GM21825 (cell line): ENCODE measurements at regions not wholly inside any gene's neighbourhood (a gene's known extent, or its start where the extent isn't known, plus 50 kb on each side); places are given as distances from the start of the nearest gene placed in this dataset.

ENCODE experiments used
- ATAC-seq: cut with Tn5 transposase; IDR thresholded peaks from one replicate; pipeline ENCODE4 v1.9.1; 2021; ENCODE audit warnings: mild to moderate bottlenecking, moderate library complexity; ENCODE audit not compliant: unreplicated experiment

DNA sequence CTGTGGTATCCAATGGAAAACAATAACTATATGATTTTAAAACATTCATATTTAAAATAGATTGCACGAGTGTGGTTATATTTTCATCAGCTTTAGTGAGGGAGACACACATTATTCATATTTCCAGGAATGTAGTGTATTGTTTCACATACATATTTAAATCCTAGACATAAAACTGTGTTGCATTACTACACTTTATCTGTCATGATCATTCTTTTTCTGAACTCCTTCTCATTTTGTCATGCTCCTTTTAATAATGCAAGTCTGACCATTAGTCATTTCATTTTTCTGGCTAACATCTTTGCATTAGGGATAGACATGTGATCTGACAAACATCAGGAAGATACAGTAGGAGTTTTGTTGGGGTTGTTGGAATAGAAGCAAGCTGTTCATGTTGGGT is 1382.7 kb downstream of the PCDH7 start:
- no peak for ATAC-seq

DNA sequence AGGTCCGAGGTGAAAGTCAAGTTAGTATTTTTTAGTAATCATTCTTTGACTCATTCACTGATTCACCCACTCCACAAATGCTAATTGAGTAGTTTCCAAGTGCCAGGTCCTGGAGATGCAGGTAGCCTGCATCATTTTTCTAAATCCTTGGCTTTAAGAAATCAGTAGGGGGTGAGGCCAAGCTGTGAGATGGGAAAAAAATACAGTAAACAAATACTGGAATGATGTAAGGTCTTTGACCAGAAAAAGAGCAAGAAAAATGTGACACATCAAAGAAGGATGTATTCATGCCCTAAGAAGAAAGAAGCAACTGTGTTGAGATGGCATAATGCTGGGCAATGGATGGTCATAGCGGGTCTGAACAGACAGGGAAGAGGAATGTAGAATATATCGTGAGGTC is 1386.6 kb downstream of the PCDH7 start:
- no peak for ATAC-seq

DNA sequence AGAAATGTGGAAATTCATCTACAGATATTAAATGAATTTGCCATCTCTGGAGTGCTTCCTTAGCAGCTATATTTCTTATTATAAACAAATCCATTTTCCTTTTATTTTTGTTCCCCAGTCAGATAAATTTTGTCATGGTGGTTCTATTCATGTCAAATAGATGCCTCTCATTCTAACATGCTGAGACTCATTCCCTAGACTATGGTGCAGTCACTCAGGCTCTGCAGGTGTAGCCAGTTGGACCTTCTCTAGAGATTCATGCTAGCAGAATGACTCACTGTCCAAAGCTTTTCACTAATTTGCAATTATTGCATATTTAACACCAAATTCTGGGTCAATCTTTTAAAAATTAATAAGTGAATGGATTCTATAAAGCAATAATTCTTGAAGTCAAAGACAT is 1392.7 kb downstream of the PCDH7 start:
- no peak for ATAC-seq

DNA sequence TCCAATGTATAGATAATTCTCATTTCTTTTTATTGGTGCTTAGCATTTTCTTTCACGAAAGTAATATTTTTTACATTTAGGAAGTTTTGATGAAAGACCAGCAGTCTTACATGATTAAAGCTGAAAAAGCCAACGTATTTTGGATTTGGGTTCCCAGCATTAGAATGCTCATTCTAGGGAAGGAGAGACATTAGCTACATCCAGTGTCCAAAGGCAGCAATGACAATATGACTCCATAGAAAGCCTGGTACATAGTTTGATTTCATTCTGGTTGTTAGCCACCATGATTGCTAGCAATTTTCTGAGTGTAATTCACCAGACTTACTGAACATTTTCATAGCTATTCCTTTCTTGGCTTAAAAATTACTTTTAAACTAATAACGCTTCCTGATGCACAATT is 1397.5 kb downstream of the PCDH7 start:
- no peak for ATAC-seq

DNA sequence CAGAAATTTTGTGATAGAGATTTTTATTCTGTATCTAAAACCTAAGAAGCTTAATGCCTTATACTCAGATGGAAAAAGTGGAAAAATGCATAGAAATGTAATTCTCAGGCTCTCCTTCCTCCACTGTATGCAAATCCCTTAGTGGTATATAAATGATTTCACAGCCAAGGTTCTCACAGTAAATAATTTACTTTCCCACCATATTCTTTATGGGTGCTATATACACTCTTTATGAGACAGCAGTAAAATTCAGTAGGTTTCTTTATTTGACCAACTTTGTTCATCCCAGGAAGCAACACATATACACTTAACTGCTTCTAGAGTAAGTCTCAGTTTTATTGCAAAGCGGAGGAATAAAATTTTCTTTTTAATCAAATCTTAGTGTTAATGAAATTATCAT is 1399.7 kb downstream of the PCDH7 start:
- no peak for ATAC-seq

DNA sequence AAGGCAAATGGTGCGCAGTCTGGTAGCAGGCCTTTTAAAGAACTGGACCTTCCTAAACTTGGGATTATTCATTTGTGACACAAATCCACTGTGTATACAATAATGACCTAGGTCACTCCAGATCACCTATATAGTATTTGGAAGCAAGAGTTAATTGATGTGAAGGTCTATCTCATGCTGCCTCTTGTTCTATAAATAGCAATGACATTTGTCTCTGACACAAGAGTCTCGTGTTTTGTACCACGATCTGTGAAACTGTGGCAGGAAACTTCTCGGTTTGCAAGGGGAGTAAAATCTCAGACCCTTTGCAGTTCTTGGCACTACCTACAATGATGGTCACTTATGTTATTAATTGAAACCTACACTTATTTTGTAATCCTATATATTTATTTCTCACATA is 1408.4 kb downstream of the PCDH7 start:
- no peak for ATAC-seq

DNA sequence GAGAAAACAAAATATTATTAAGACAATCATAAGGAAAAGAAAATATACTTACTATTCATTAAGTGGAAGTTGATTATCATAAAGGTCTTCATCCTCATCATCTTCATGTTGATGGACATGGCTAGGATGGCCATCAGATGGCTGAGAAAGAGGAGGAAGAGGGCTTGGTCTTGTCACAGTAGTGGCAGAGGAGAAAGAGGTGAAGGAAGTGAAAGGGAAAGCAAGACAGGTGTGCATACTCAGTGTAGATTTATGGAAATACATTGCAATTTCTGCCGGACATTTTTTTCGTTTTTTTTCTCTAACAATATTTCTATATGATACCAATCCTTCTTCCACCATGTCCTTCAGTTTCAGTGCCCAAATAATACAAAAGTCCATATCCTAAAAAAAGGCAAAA is 1409.8 kb downstream of the PCDH7 start:
- no peak for ATAC-seq

DNA sequence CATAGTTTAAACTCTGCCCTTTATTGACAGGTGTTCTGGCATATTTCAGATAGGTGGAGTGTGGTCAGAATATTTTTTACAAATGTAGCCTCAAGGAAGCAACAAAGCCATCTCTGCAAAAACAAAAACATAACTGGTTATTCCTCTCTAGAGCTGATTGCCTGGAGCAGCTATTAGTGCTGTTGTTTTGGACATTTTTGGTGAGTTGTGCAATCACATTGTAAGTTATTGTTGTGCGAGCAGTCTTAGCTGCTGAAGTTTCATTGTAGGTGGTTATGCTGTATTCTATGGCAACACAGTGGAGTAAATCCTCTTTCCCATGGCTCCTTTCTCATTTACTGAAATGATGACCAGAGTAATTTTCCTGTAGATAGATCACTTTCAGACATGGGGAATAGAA is 1413.0 kb downstream of the PCDH7 start:
- ATAC-seq, result no peak

DNA sequence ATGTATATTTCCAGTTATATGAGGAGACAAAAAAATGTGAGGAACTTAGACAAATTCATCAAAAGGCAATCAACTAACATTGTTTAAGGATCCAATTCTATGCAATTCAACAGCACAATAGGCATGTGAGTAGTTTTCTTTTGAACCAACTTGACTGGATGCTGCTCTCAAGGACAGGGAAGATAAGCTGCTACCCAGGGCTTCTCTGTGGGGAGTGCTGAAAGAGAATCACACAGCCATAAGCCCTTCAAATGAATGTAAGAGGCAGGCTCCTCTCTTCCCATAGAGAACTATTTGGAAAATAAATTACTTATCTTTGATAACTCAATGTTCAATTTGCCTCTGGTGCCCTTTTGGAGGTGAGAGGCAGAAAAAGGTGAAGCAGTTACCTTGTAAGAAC is 1413.6 kb downstream of the PCDH7 start:
- no peak for ATAC-seq

DNA sequence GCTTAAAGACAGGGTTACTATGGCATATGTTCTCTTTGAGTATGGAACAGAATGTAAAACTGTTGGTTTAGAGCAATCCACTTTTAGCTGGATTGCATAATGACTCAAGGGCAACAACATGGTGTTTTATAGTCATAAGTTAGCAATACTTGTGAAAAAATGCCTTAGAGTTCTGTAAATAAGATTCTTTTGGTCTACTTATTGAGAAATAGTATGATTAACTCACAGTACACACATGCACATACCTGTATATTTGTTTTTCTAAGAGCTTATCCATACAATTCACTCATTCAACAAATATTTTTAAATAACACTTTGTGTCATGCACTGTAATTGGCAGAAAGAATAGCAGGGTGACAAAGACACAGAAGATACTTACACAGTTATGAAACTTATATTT is 1415.5 kb downstream of the PCDH7 start:
- no peak for ATAC-seq

DNA sequence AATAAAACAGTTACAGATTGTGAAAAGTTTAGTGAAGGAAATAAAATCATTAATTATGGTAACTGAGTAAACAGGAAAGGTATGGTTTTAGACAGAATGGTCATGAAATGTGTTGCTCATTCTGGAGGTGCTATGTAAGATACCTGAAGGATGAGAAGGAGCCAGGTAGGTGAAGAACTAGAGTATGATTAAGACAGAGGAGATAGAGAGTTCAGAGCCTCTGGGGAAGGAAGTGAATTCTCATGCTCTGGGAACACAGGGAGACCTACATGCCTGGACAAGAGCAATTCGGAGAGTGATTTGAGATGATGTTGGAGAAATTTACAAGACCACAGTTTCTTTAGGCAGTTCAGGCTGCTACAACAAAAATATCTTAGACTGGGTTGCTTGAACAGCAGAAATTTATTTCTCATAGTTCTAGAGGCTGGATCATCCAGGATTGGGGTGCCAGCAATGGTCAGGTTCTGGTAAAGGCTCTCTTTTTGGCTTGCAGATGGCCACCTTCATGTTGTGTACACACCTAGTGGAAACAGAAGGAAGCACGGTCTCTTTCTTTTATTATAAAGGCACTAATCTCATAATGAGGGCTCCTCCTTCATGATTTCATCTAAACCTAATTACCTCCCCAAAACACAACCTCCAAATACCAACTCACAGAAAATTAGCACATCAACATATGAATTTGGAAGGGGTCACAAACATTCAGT is 1416.1 kb downstream of the PCDH7 start:
- no peak for ATAC-seq

DNA sequence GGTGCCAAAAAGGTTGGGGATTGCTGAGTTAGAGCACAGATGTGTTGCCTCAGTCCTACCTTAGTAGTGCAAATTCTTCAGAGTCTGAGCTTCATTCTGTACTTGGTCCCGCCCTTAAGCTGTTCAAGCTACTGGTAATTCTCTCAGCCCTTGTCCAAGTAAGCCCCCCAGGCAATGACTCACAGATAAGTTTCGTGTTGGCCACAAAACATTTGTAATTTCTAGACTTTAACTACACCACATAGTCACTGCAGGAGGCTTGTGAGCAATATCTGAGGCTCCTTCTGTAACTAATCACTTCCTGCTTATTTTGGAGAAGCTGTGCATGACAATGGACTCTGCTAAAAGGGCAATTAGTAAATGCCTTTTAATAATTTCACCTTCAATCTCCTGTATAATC is 1420.5 kb downstream of the PCDH7 start:
- ATAC-seq, result no peak

DNA sequence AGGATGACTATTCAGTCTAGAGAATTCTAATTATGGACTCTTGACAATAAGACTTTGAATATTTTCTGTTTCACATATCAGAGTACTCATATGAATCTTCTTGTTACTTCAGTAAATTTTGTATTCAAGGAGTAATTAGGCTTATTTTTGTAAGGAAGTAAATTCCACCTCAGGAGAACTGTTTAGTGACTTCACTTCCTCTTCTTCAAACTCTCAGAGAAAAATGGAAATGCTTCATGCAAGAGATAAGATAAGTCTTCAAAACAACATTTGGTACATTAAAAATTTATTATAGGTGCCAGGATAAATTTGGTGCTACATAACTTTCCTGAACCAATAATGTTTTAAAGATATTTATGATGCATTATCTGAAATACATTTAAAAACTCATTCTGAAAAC is 1421.9 kb downstream of the PCDH7 start:
- ATAC-seq, result no peak

DNA sequence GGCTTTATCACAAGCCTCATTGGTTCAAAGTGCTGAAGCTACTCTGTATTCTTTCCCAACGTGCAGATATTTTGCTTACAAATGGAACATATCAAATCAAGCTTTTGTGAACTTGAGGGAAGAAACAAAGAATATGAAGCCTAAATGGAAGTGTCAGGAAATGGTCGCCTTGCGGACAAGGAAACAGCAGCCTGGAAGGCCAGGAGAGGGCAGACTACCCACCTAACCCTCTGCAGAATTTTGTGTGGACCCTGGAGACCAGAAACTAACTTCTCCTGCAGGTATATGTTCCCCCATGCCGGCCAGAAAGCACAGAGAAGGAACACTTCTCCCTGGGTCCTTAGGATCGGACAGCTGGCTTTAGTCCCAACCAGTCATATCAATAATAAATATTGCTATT is 1425.8 kb downstream of the PCDH7 start:
- ATAC-seq, result no peak

DNA sequence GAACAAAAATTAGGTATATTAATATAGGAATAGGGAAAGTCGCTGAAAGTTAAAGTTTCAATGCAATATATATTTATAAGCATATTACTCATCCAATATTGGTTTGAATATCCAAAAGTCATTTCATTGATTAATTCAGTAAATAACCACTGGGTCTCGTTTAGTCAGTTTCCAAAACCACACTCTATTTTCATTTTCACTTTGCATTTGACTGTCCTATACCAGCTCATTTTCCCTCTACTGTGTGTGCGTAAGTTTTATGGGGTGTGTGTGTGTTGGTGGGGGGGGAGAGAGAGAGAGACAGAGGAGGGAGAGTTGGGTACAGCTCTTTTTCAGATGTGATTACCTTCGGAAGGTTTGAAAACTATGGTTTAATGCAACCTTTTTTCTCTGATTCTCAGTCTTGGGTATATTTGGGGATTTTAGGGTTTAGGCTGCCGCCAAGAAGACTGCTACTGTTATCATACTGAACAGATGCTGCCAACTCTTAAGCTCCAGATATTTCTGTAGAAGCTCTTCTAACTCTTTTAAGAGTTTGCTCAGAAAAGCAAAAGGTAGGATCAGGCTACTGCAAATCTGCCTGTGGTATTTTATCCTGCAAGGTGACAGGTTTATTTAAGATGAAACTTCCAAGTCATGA is 1427.4 kb downstream of the PCDH7 start:
- no peak for ATAC-seq

DNA sequence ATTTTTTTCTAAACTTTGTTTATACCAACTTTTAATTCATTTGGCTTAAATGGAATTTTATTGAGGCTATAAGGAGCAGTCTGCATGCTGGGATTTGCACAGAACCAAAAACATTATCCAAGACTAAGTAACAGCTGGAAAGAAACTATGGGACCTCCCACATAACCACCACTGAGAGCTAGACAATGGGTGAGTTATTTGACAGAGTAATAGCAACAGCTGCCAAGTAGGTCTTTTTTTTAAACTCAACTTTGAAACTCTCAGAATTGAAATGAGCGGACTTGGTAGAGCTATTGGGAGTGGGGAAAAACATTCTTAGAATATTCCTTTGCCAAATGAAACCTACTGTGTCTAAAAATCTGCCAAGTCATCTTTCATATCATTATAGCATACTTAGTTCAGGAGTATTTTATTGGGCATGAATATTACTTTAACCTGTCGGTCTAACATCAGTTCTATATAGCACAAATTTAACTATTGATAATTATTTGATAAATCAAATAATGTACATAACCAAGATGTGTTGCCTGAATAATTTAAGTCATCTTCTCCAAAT is 1428.0 kb downstream of the PCDH7 start:
- no peak for ATAC-seq

DNA sequence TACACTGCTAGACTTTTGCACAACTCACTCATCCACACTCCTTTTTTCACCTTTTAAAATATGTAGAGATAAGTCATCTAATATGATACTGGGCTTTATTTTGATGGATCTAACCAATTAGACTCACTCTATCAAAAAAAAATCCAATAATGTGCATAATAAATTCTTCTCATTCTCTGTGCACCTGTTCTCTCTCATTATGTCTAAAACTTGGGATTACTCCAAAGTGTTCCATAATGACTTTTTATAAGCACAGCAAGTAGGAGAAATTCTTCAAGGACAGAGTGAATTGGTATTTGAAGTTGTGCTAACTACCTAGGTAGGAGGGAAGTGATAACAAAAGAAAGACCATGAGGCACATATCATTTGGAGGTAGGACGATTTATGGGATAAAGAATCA is 1438.8 kb downstream of the PCDH7 start:
- ATAC-seq, result no peak

DNA sequence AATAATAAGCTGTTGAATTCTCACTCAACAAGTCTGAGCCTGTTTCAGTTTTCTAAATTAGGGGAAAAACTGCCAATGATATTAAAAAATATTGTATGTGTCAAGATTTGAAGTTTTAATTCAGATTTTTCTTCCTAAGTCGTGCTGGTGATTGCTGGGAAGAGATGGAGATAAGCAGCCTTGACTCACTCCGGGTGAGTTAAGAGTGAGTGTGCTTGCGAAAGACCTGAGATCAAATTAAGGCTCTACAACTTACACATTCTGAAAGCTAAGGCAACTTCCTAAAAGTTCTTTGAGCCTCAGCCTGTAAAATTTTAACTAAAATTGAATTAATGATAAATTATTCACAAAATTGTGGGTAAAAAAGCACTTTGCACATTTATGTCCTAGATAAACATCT is 1441.2 kb downstream of the PCDH7 start:
- no peak for ATAC-seq

DNA sequence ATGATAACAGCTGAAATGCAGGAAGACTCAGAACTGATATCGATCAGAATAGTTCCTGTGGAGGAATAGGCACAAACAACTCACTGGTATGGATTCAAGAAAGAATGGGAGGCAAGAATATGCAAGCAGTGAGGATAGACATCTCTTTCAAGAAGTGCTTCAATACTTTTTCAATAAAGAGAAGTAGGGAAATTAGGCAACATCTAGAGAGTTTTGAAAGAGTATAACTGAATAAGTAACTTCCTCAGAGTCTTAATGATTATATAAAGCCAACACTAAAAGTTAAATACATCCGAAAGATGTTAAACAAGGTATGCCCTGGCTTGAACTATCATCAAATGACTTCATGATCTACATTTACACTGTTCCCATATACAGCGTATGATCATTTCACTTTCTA is 1443.0 kb downstream of the PCDH7 start:
- no peak for ATAC-seq

DNA sequence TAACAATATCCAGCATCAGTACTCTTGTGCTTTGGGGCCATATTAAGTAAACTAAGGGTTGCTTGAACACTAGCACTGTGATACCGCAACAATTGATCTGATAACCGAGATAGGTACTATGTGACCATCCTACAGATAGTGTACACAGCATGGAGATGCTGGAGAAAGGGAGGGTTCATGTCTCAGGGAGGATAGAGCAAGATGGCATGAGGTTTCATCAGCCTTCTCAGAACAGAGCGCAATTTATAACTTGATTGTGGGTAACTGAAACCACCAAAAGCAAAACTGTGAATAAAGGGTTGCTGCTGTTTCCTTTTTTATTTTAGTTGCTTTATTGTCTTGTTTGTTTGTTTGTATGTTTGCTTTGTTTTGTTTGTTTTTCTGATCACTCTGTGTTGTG is 1449.7 kb downstream of the PCDH7 start:
- no peak for ATAC-seq

DNA sequence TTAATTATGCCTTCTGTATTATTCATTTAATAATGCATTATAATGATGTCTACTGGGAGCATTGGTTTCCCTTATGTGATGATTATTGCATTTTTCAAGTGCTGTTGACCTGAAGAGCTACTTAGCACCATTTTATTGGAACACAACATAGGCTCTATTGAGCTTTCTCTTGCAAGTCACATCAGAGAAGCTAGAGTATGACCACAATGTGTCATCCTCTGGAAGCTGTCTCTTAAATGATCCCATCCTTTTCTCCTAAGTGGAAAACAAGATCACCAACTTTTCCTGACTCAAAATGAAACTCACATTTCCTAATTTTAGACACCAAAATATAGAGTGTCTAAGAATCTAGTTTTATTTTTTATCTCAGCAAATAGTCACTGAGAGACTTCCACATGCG is 1451.9 kb downstream of the PCDH7 start:
- no peak for ATAC-seq

DNA sequence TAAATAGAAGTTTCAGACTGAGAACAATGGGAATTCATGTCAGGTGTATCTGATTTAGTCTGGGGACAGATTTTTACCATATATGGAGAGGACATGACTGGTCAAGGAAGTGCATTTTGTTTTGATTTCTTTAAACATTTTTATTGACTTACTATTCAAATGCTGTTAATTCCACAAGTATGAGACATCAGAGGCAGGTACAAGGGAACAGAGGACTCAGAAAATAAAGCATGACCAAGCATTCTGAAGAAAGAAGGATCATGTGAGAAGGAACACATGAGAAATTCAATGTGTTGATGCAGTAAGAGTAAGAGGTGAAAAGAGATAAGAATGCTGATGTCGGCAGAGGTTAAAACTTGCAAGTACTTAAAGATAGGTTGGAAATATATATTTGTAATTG is 1452.6 kb downstream of the PCDH7 start:
- ATAC-seq, result no peak

DNA sequence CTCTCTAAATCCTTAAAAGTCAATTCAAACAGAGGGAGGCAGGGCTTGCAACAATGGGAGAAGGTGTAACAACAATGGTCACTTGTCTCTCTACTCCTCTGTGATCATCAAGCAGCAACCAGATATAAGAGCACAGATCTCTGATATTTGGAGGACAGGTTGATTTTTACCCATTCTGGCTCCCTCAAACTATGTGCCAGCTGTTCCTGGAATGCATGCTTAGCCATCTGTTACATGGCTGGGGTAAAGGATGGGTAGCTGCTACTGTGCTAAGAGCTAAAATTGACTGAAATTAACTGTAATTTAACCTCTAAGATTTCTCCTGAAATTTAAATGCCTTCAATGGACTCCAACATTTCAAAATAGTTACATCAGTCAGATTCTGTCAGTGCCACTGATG is 1459.9 kb downstream of the PCDH7 start:
- ATAC-seq, result no peak
